NCI-H226 (cell line): ENCODE measurements at regions not wholly inside any gene's neighbourhood (a gene's known extent, or its start where the extent isn't known, plus 50 kb on each side); places are given as distances from the start of the nearest gene placed in this dataset.

Experiments
- DNase-seq: peaks from one replicate; pipeline ENCODE4 v3.0.0-alpha.2; 2015

- DNase-seq, result no peak
Measured at GRCh38 chr4:59243038-59243437, 1957.1 kb upstream of the ADGRL3 start.

GRCh38 chr4:59247032-59247431 lies 1953.1 kb upstream of the ADGRL3 start:
- no peak for DNase-seq

- DNase-seq, result no peak
Measured at GRCh38 chr4:59248313-59248712, 1951.8 kb upstream of the ADGRL3 start.

GRCh38 chr4:59249110-59249509 lies 1951.0 kb upstream of the ADGRL3 start:
- DNase-seq, result no peak

- DNase-seq, result no peak
Measured at GRCh38 chr4:59258002-59258401, 1942.1 kb upstream of the ADGRL3 start.

GRCh38 chr4:59307609-59308008 lies 1892.5 kb upstream of the ADGRL3 start:
- DNase-seq, result no peak

GRCh38 chr4:59314637-59315036 lies 1885.5 kb upstream of the ADGRL3 start:
- DNase-seq, result no peak

- no peak for DNase-seq
Measured at GRCh38 chr4:59339631-59340030, 1860.5 kb upstream of the ADGRL3 start.

GRCh38 chr4:59341506-59341905 lies 1858.6 kb upstream of the ADGRL3 start:
- peak; percentile 60 for DNase-seq

GRCh38 chr4:59348949-59349348 lies 1851.2 kb upstream of the ADGRL3 start:
- no peak for DNase-seq

GRCh38 chr4:59369229-59369628 lies 1830.9 kb upstream of the ADGRL3 start:
- DNase-seq, result no peak

- no peak for DNase-seq
Measured at GRCh38 chr4:59374416-59374815, 1825.7 kb upstream of the ADGRL3 start.

- DNase-seq, result peak; percentile 93
Measured at GRCh38 chr4:59380841-59381366, 1819.2 kb upstream of the ADGRL3 start.

- no peak for DNase-seq
Measured at GRCh38 chr4:59381591-59381990, 1818.5 kb upstream of the ADGRL3 start.

- no peak for DNase-seq
Measured at GRCh38 chr4:59387759-59388758, 1812.1 kb upstream of the ADGRL3 start.

GRCh38 chr4:59393780-59394179 lies 1806.3 kb upstream of the ADGRL3 start:
- no peak for DNase-seq

- DNase-seq, result no peak
Measured at GRCh38 chr4:59400334-59400733, 1799.8 kb upstream of the ADGRL3 start.

GRCh38 chr4:59409647-59410046 lies 1790.5 kb upstream of the ADGRL3 start:
- DNase-seq, result no peak

- no peak for DNase-seq
Measured at GRCh38 chr4:59412739-59413138, 1787.4 kb upstream of the ADGRL3 start.

- peak; percentile 44 for DNase-seq
Measured at GRCh38 chr4:59455751-59456150, 1744.4 kb upstream of the ADGRL3 start.

GRCh38 chr4:59457576-59457975 lies 1742.5 kb upstream of the ADGRL3 start:
- DNase-seq, result no peak

GRCh38 chr4:59484944-59485343 lies 1715.2 kb upstream of the ADGRL3 start:
- no peak for DNase-seq

- no peak for DNase-seq
Measured at GRCh38 chr4:59500103-59500502, 1700.0 kb upstream of the ADGRL3 start.

GRCh38 chr4:59503731-59504130 lies 1696.4 kb upstream of the ADGRL3 start:
- no peak for DNase-seq
